ENCODE measurements at regions not wholly inside any gene's neighbourhood (a gene's known extent, or its start where the extent isn't known, plus 50 kb on each side); places are given as distances from the start of the nearest gene placed in this dataset.
"Not testable (repeated sequence)": the region's sequence is repeated elsewhere in the genome, so short reads cannot be mapped to it uniquely, and the experiment has no call there.

DNA sequence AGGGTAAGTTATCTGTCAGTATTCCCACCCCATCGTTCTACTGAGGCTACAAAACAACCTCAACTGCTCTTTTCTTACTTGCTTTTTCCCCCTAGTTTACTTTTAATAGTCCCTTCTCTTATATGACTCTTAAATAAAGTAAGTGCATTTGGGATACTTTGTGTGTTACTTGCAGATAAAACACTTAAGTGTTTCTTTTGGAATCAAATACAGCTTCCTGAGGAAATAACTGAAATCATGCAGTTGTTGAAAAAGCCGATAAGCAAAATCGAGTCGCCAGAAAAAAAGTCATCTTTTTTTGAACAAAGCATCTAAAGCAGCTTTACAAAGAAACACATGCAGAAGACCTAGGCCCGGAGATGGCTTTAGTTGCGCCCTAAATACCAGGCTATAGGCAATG is 53.5 kb upstream of the EPB41L4A start:
- no peak for DNase-seq

- DNase-seq = no peak
Observed at GRCh38 chr5:112473989-112474388, 54.9 kb upstream of the EPB41L4A start.

DNA sequence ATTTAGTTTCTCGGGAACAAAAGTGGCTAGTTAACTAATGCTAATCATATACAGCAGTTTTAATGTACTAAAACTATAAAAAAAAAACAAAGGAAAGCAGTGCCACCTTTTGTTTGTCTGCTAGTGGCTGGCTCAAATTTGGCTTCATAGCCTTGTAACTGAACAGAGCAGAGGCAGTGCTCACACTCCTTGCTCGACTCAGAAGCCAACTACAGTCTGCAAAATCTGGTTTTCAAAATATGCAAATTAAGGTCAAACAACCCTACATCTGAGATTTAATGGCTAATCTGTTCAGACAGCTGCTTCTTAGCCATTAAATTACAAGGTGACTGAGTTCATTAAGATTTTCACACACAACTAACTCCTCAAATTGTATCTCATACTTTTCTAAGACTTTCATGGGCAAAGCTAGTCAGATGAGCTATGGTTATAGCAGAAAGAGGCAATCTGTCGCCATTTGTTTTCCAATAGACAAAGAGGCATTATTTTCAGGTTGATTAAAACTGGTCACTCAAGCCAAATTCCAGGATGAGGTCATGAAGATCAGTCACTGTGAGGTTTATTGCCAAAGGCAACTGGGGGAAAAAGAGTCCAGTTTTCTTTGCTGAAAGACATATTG is 56.8 kb upstream of the EPB41L4A start:
- no peak for DNase-seq

GRCh38 chr5:112479418-112479817 is 60.3 kb upstream of the EPB41L4A start:
- DNase-seq = no peak

GRCh38 chr5:112480501-112480900 is 61.4 kb upstream of the EPB41L4A start:
- DNase-seq = no peak

GRCh38 chr5:112483704-112484103 is 64.6 kb upstream of the EPB41L4A start:
- no peak for DNase-seq

DNA sequence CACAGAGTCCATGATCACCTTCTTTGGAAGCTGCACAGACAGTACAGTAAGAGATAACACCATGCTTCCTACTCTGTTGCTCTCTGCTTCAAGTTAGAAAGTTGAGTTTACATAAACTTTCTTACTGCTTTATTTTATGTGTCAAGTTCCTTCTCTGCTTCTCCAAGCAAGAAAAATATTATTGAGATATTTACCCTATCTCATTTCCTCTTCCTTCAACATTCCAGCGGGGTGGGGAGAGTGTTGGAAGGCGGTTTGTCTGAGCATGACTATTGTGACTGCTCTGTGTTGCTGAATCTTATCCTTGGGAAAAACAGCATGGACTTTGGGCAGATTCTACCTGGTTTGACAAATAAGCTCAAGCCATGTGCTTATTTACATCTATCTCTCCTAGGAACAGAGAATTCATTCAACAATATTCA is 66.9 kb upstream of the EPB41L4A start:
- DNase-seq = no peak

GRCh38 chr5:112491257-112491656 is 72.2 kb upstream of the EPB41L4A start:
- no peak for DNase-seq

DNA sequence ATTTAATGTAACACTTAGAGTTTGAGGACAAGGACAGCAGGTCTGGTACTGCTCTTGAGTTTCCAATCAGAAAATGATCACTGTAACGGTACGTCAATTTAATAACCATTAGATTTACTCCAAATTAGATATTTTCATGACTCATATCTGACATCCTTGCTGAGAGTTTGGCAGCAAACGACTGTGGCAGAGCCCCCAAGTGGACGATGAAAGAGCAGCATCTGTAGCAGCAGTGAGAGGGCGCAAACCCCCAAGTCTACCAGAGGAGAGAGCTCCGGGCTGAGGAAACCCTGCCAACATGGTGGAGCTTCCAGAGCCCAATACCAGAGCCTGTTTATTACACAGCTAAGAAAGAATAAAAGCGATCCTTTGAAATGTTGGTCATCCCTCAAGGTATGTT is 73.2 kb upstream of the EPB41L4A start:
- peak; percentile 6 for DNase-seq

DNA sequence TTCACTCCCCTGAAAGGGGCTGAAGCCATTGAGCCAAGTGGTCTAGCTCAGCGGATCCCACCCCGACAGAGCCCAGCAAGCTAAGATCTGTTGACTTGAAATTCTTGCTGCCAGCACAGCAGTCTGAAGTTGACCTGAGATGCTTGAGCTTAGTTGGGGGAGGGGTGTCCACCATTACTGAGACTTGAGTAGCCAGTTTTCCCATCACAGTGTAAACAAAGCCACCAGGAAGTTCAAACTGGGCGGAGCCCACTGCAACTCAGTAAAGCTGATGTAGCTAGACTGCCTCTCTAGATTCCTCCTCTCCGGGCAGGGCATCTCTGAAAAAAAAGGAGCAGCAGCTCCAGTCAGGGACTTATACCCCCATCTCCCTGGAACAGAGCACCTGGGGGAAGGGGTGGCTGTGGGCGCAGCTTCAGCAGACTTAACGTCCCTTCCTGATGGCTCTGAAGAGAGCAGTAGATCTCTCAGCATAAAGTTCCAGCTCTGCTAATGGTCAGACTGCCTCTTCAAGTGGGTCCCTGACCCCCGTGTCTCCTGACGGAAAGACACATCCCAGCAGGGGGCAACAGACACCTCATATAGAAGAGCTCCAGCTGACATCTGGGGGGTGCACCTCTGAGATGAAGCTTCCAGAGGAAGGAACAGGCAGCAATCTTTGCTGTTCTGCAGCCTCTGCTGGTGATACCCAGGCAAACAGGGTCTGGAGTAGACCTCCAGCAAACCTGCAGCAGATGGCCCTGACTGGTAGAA is 84.8 kb upstream of the EPB41L4A start:
- DNase-seq = not testable (repeated sequence)

DNA sequence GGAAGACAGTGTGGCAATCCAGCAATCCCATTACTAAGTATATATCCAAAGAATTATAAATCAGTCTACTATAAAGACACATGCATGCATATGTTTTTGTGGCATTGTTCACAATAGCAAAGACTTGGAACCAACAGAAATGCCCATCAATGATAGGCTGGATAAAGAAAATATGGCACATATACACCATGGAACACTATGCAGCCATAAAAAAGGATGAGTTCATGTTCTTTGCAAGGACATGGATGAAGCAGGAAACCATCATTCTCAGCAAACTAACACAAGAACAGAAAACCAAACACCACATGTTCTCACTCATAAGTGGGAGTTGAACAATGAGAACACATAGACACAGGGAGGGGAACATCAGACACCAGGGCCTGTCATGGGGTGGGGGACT is 90.0 kb upstream of the EPB41L4A start:
- DNase-seq = not testable (repeated sequence)

GRCh38 chr5:112511920-112512319 is 92.8 kb upstream of the EPB41L4A start:
- no peak for DNase-seq

- no peak for DNase-seq
Observed at GRCh38 chr5:112512901-112513300, 93.8 kb upstream of the EPB41L4A start.

- no peak for DNase-seq
Observed at GRCh38 chr5:112514111-112514510, 95.0 kb upstream of the EPB41L4A start.

- DNase-seq = not testable (repeated sequence)
Observed at GRCh38 chr5:112520474-112520873, 101.4 kb upstream of the EPB41L4A start.

DNA sequence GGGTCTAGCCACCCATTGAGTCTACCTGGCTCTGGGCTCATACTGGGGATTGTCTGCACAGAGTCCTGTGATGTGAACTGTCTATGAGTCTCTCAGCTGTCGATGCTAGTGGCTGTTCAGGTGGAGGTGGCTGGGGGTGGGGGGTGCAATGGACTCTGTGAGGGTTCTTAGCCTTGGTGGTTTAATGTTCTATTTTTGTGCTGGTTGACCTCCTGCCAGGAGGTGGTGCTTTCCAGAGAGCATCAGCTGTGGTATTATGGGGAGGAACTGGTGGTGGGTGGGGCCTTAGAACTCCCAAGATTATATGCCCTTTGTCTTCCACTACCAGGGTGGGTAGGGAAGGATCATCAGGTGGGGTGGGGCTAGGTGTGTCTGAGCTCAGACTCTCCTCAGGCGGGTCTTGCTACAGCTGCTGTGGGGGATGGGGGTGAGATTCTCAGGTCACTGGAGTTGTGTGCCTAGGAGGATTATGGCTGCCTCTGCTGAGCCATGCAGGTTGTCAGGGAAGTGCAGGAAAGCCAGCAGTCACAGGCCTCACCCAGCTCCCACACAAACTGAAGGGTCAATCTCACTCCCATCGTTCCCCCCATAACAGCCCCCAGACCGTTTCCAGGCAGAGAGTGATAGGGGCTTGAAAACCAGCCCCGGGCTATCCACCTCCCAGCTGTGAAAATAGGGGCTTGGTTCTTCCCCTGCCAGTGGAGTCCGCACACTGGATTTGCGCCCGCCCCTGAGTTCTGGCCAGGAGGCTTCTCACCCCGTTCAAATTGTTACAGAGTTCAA is 104.0 kb upstream of the EPB41L4A start:
- peak; percentile 11 for DNase-seq

DNA sequence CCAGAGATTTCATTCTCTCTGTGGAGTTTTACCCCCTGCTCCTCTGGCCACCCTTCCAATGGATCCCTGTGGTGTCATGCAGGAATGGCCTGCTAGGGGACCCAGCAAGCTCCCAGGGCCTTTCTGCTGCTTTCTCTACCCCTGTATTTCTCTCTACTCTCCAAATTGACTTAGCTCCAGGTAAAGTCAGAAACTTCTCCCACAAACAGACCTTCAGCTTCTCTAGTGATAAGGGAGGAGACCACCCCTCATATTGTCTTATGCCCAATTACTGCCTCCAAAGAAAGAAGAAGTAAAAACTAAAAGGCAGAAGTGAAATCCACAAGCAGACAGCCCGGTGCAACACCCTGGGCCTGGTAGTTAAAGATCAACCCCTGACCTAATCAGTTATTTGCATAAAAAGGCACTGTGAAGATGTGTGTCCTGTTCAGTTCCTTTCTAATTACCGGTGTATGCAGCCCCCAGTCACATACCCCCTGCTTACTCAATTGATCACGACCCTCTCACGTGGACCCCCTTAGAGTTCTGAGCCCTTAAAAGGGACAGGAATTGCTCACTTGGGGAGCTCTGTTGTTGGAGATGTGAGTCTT is 104.7 kb upstream of the EPB41L4A start:
- peak; percentile 34 for DNase-seq

DNA sequence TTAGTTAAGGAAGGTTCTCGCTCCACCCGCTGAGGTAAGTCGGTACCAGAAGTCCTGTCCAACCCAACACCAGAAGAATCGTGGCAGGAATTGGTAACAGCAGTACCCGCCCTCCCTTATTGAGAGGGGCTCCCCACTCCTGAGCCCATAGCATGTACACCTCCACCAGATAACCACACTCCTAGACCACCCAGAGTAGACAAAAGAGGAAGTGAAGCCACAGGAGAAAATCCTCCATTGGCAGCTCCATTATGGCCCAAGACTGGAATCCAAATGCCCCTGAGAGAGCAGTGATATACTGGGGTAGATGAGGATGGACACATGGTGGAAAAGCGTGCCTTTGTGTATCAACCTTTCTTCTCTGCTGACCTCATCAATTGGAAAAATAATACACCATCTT is 106.1 kb upstream of the EPB41L4A start:
- DNase-seq = no peak

GRCh38 chr5:112528928-112529327 is 109.9 kb upstream of the EPB41L4A start:
- DNase-seq = no peak

DNA sequence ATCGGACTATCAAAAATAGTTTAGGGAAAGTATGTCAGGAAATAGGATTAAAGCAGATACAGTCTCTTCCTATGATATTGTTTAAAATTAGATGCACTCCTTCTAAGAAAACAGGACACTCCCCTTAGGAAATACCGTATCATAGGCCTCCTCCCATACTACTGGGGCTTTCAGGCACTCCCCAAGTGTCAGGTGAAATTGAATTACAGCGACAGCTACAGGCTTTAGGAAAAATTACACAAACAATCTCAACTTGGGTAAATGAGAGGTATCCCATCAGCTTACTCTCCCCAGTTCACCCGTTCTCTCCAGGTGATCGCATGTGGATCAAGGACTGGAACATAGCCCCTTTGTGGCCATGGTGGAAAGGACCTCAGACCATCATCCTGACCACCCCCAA is 110.4 kb upstream of the EPB41L4A start:
- no peak for DNase-seq

DNA sequence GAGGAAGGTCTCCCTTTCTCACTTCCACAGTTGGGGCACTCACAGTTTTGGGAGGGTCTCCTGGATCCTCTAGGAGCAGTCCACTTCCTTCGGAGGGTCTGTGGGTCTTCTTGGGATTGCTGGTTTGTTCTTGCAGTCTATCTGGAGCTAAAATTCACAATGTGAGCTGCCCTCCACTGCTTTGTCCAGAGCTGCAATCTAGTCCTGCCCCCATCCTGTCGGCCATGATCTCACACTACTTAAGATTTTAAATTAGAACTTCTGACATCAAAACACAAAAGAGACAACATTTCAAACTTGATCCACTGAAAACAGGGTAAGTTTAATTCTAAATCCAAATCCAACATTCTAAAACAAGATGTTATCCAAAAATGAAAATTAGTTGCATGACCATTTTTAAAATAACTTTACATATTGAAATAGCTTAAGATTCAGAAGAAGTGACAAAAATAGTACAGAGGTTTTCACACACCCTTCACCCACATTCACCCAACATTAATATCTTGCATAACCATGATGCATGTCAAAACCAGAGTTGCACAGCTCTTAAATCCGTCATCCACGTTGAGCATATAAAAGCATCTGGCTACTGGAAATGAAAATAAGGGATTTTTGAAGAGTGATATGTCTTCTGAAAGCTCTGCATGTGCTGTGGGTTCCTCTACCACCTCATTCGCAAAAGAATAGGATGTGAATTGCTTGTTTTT is 113.7 kb upstream of the EPB41L4A start:
- DNase-seq = no peak

GRCh38 chr5:112533362-112533761 is 114.3 kb upstream of the EPB41L4A start:
- DNase-seq = no peak

DNA sequence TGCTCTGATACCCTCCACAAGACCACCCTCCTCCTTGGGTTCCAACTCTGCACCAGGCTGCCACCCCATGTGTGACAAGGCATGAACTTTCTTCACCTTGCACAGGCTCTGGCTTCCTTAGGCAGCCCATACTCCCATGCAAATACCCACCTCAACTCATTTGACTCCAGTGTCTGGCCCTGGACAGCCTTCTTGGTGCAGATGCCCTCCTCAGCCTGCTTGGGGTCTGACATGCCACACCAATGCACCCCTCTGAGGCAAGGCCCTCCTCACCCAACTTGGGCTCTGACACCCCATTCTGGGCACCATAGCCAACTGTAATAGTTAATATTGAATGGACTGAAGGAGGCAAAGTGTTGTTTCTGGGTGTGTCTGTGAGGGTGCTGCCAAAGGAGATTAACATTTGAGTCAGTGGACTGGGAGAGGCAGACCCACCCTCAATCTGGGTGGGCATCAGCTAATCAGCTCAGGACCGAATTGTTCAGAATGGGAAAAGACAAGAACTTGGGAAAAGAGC is 115.0 kb upstream of the EPB41L4A start:
- no peak for DNase-seq
